ENCODE measurements at regions not wholly inside any gene's neighbourhood (a gene's known extent, or its start where the extent isn't known, plus 50 kb on each side); places are given as distances from the start of the nearest gene placed in this dataset.
"Not testable (repeated sequence)": the region's sequence is repeated elsewhere in the genome, so short reads cannot be mapped to it uniquely, and the experiment has no call there.

GRCh38 chr15:32341530-32341929 lies 61.6 kb downstream of the GOLGA8K start:
- TF ChIP-seq CTCF, EZH2 (IDR thresholded peaks at IDR 0.05): not testable (repeated sequence)

All from neural progenitor cell (in vitro differentiated cells).